Neural progenitor cell (in vitro differentiated cells): ENCODE measurements at regions not wholly inside any gene's neighbourhood (a gene's known extent, or its start where the extent isn't known, plus 50 kb on each side); places are given as distances from the start of the nearest gene placed in this dataset. TPM values are rescaled to one million over a fixed set of nuclear protein-coding genes. Genes with fewer than 3 reads are reported as not detected.

Source experiments
- DNase-seq: peaks from one replicate; pipeline ENCODE4 v3.0.0-alpha.2; 2016; ENCODE audit warnings: low spot score
- H2AFZ ChIP-seq: fragments of 200-600 bp; sonication (generic); replicated peaks from 2 replicates; pipeline ENCODE4 v1.6.1; 2016; ENCODE audit warnings: antibody characterized with exemption
- H3F3A ChIP-seq: fragments of 200-600 bp; sonication (generic); 2 replicates; pipeline ENCODE4 v1.6.1; 2016; ENCODE audit warnings: antibody characterized with exemption, low read depth
- H3K27ac ChIP-seq: fragments of 200-600 bp; sonication (generic); 2 replicates; pipeline ENCODE4 v1.5.1; 2016; ENCODE audit warnings: mild to moderate bottlenecking
- H3K27me3 ChIP-seq: fragments of 200-600 bp; sonication (generic); 2 replicates; pipeline ENCODE4 v1.6.1; 2016; ENCODE audit warnings: mild to moderate bottlenecking, moderate library complexity
- H3K36me3 ChIP-seq: fragments of 200-600 bp; sonication (generic); 2 replicates; pipeline ENCODE4 v1.5.1; 2016
- H3K4me1 ChIP-seq: fragments of 200-600 bp; sonication (generic); 2 replicates; pipeline ENCODE4 v1.6.1; 2016; ENCODE audit warnings: mixed run types
- H3K4me2 ChIP-seq: fragments of 200-600 bp; sonication (generic); 2 replicates; pipeline ENCODE4 v1.6.1; 2016
- H3K4me3 ChIP-seq: fragments of 200-600 bp; sonication (generic); 2 replicates; pipeline ENCODE4 v1.5.1; 2016
- H3K79me2 ChIP-seq: fragments of 200-600 bp; sonication (generic); 2 replicates; pipeline ENCODE4 v1.6.1; 2016; ENCODE audit warnings: low read depth
- H3K9ac ChIP-seq: fragments of 200-600 bp; sonication (generic); 2 replicates; pipeline ENCODE4 v1.6.1; 2016
- H3K9me3 ChIP-seq: fragments of 200-600 bp; sonication (generic); 2 replicates; pipeline ENCODE4 v1.5.1; 2016; ENCODE audit warnings: low read depth
- H4K20me1 ChIP-seq: fragments of 200-600 bp; sonication (generic); 2 replicates; pipeline ENCODE4 v1.6.1; 2016; ENCODE audit warnings: low read depth
- H3K27ac Mint-ChIP-seq: 3 replicates; pipeline ENCODE4 v1.8.0; 2021; ENCODE audit warnings: mixed read lengths
- H3K27me3 Mint-ChIP-seq: 2 replicates; pipeline ENCODE4 v1.8.0; 2022; ENCODE audit warnings: low read depth, mild to moderate bottlenecking, inconsistent platforms, moderate library complexity, mixed read lengths; ENCODE audit not compliant: insufficient read depth
- H3K36me3 Mint-ChIP-seq: 3 replicates; pipeline ENCODE4 v1.8.0; 2021; ENCODE audit warnings: mixed read lengths
- H3K4me1 Mint-ChIP-seq: 3 replicates; pipeline ENCODE4 v1.8.0; 2021; ENCODE audit warnings: mixed read lengths
- H3K4me3 Mint-ChIP-seq: 3 replicates; pipeline ENCODE4 v1.8.0; 2021; ENCODE audit warnings: mild to moderate bottlenecking, moderate library complexity, mixed read lengths
- H3K9me3 Mint-ChIP-seq: 3 replicates; pipeline ENCODE4 v1.8.0; 2020; ENCODE audit warnings: mixed read lengths
- CTCF ChIP-seq: fragments of 200-600 bp; sonication (generic); IDR thresholded peaks from 2 replicates; pipeline ENCODE4 v1.5.1; 2017; ENCODE audit warnings: antibody characterized with exemption, mild to moderate bottlenecking
- EZH2 ChIP-seq: fragments of 200-600 bp; sonication (generic); IDR thresholded peaks from 2 replicates; pipeline ENCODE4 v1.6.1; 2017; ENCODE audit warnings: antibody characterized with exemption, mild to moderate bottlenecking, moderate library complexity
- EZH2phosphoT487 ChIP-seq: fragments of 200-600 bp; sonication (generic); IDR thresholded peaks from 2 replicates; pipeline ENCODE4 v1.6.1; 2017; ENCODE audit warnings: antibody characterized with exemption
- microRNA counts: library from miRNA; unstranded; fragments of <30 nt; microRNA quantifications from one replicate; lab custom pipeline; 2016
- microRNA-seq: library from miRNA; unstranded; fragments of <30 nt; microRNA quantifications from one replicate; pipeline ENCODE4, GENCODE V29; 2016
- small RNA-seq: library from RNA; depleted of rRNA; stranded (forward); fragments of <200 nt; gene quantifications from one replicate; pipeline ENCODE3, GENCODE V24; 2015

GRCh38 chr5:154534457-154535050 is 56.5 kb upstream of the HAND1 start:
- DNase-seq, result no peak
- Histone ChIP-seq H3K4me1 (no peaks in the 10 kb centered on the region), H3K27ac (no peak overlapping the region), H3K9me3 (no peaks in the 10 kb centered on the region), H3K4me3 (no peak overlapping the region), H3K9ac (no peak overlapping the region), H3K27me3 (no peaks in the 10 kb centered on the region), H2AFZ (no peak overlapping the region), H4K20me1 (no peaks in the 10 kb centered on the region), H3K79me2 (no peaks in the 10 kb centered on the region), H3F3A (no peaks in the 10 kb centered on the region), H3K36me3 (no peaks in the 10 kb centered on the region), H3K4me2 (no peak overlapping the region)
- TF ChIP-seq EZH2, result no peak
- no peaks in the 10 kb centered on the region for H3K9me3 Mint-ChIP-seq
- H3K4me3 Mint-ChIP-seq, result no peak overlapping the region
- H3K27ac Mint-ChIP-seq, result no peak overlapping the region
- peaks cover 2% of the 10 kb centered on the region for H3K27me3 Mint-ChIP-seq
- no peaks in the 10 kb centered on the region for H3K4me1 Mint-ChIP-seq
- H3K36me3 Mint-ChIP-seq, result no peaks in the 10 kb centered on the region

GRCh38 chr5:154529282-154529681 is 51.3 kb upstream of the HAND1 start:
- peaks cover 6% of the 10 kb centered on the region for H3K27me3 Mint-ChIP-seq
- H3K36me3 ChIP-seq, result no peaks in the 10 kb centered on the region
- H3K9me3 ChIP-seq, result no peaks in the 10 kb centered on the region
- no peak overlapping the region for H3K4me2 ChIP-seq
- H2AFZ ChIP-seq, result no peak overlapping the region
- no peaks in the 10 kb centered on the region for H4K20me1 ChIP-seq
- no peak overlapping the region for H3K9ac ChIP-seq
- H3K27ac ChIP-seq, result no peak overlapping the region
- H3K4me1 Mint-ChIP-seq, result peaks cover 4% of the 10 kb centered on the region
- H3K4me3 Mint-ChIP-seq, result no peak overlapping the region
- TF ChIP-seq EZH2phosphoT487 (no peak), EZH2 (no peak), CTCF (no peak)
- DNase-seq, result no peak
- H3K27me3 ChIP-seq, result no peaks in the 10 kb centered on the region
- H3K79me2 ChIP-seq, result no peaks in the 10 kb centered on the region
- H3K9me3 Mint-ChIP-seq, result no peaks in the 10 kb centered on the region
- H3K4me1 ChIP-seq, result no peaks in the 10 kb centered on the region
- no peak overlapping the region for H3K27ac Mint-ChIP-seq
- no peaks in the 10 kb centered on the region for H3F3A ChIP-seq
- no peaks in the 10 kb centered on the region for H3K36me3 Mint-ChIP-seq
- H3K4me3 ChIP-seq, result no peak overlapping the region

- Histone ChIP-seq H3K4me1 (peaks cover 9% of the 10 kb centered on the region), H3F3A (no peaks in the 10 kb centered on the region), H3K27ac (no peak overlapping the region), H3K9me3 (no peaks in the 10 kb centered on the region), H3K36me3 (no peaks in the 10 kb centered on the region), H2AFZ (no peak overlapping the region), H3K27me3 (no peaks in the 10 kb centered on the region), H3K4me2 (no peak overlapping the region), H3K4me3 (no peak overlapping the region), H3K9ac (no peak overlapping the region), H3K79me2 (no peaks in the 10 kb centered on the region), H4K20me1 (no peaks in the 10 kb centered on the region)
- Mint-ChIP-seq H3K4me3 (no peak overlapping the region), H3K9me3 (no peaks in the 10 kb centered on the region), H3K27ac (no peak overlapping the region), H3K4me1 (peaks cover 14% of the 10 kb centered on the region), H3K27me3 (peaks cover 3% of the 10 kb centered on the region), H3K36me3 (no peaks in the 10 kb centered on the region)
- DNase-seq, result no peak
- TF ChIP-seq EZH2, result no peak
- no peak for TF ChIP-seq EZH2phosphoT487
- TF ChIP-seq CTCF, result no peak
Measured at GRCh38 chr5:154528005-154528594, 50.1 kb upstream of the HAND1 start.

MicroRNAs in the stretch of these regions (microRNA counts, 767-probe panel; counts per million panel counts)
- microRNA hsa-miR-1303 (lab: Ali Mortazavi, UCI) (460 counts per million, percentile 90 among the panel's probes with 10 or more counts), microRNA hsa-miR-3141 (lab: Ali Mortazavi, UCI) (460 counts per million, percentile 90 among the panel's probes with 10 or more counts)

Small RNA genes in the stretch of these regions (microRNA-seq; reads per million reads assigned to microRNA genes)
- gene MIR1303, result not detected
- gene MIR3141, result not detected

Small RNA genes in the stretch of these regions (small RNA-seq; reads per million reads assigned to genes)
- not detected for gene MIR1303
- not detected for gene MIR3141
